Activated naive CD4-positive, alpha-beta T cell treated with anti-CD3 and anti-CD28 coated beads, Interleukin-2, amount 50 U/mL, for 16 hours (primary cell): ENCODE measurements at regions not wholly inside any gene's neighbourhood (a gene's known extent, or its start where the extent isn't known, plus 50 kb on each side); places are given as distances from the start of the nearest gene placed in this dataset.

Experiments
- DNase-seq: peaks from one replicate; pipeline ENCODE4 v3.0.0-alpha.2; 2020

- DNase-seq: no peak
These were observed 229.0 kb downstream of the SOX11 start for GRCh38 chr2:5921081-5921642.

GRCh38 chr2:5923957-5924945 is 232.1 kb downstream of the SOX11 start:
- no peak for DNase-seq

GRCh38 chr2:5925604-5926003 is 233.4 kb downstream of the SOX11 start:
- DNase-seq: no peak

- DNase-seq: no peak
These were observed 234.8 kb downstream of the SOX11 start for GRCh38 chr2:5926871-5927512.

GRCh38 chr2:5932556-5933469 is 240.6 kb downstream of the SOX11 start:
- DNase-seq: no peak

- DNase-seq: no peak
These were observed 241.5 kb downstream of the SOX11 start for GRCh38 chr2:5933669-5934068.

- DNase-seq: no peak
These were observed 245.1 kb downstream of the SOX11 start for GRCh38 chr2:5937321-5937720.

- DNase-seq: no peak
These were observed 245.8 kb downstream of the SOX11 start for GRCh38 chr2:5937851-5938565.

- DNase-seq: no peak
These were observed 246.3 kb downstream of the SOX11 start for GRCh38 chr2:5938566-5938896.

- DNase-seq: no peak
These were observed 247.4 kb downstream of the SOX11 start for GRCh38 chr2:5939553-5939952.

- no peak for DNase-seq
These were observed 248.7 kb downstream of the SOX11 start for GRCh38 chr2:5940596-5941535.

- no peak for DNase-seq
These were observed 250.0 kb downstream of the SOX11 start for GRCh38 chr2:5942204-5942603.

- DNase-seq: no peak
These were observed 253.6 kb downstream of the SOX11 start for GRCh38 chr2:5945742-5946141.

- no peak for DNase-seq
These were observed 254.3 kb downstream of the SOX11 start for GRCh38 chr2:5946225-5947115.

GRCh38 chr2:5950736-5951135 is 258.6 kb downstream of the SOX11 start:
- no peak for DNase-seq

- no peak for DNase-seq
These were observed 259.3 kb downstream of the SOX11 start for GRCh38 chr2:5951471-5951870.

GRCh38 chr2:5953525-5953924 is 261.3 kb downstream of the SOX11 start:
- no peak for DNase-seq

GRCh38 chr2:5954509-5954908 is 262.3 kb downstream of the SOX11 start:
- DNase-seq: no peak

- no peak for DNase-seq
These were observed 263.7 kb downstream of the SOX11 start for GRCh38 chr2:5955921-5956320.
